Peyer's patch (tissue), 4 donors: ENCODE measurements at regions not wholly inside any gene's neighbourhood (a gene's known extent, or its start where the extent isn't known, plus 50 kb on each side); places are given as distances from the start of the nearest gene placed in this dataset.

Experiments
- CTCF ChIP-seq, 6 experiments: fragments of 450-650 bp in 4 of 6; fragments of 200-600 bp in 2 of 6; sonication (generic) in 1 of 6; IDR thresholded peaks; one replicate each; pipeline ENCODE4 v1.5.1; 2017 to 2019; ENCODE audit warnings: antibody characterized with exemption in 6 of 6, mild to moderate bottlenecking in 3 of 6, moderate library complexity in 1 of 6
- POLR2A ChIP-seq, 2 donors: fragments of 450-650 bp; IDR thresholded peaks; one replicate each; pipeline ENCODE4 v1.5.1; 2017; ENCODE audit warnings: antibody characterized with exemption in 2 of 2, mild to moderate bottlenecking in 2 of 2, moderate library complexity in 2 of 2

GRCh38 chr20:48502016-48502415, 325.8 kb downstream of the PREX1 start:
- TF ChIP-seq CTCF (IDR thresholded peaks at IDR 0.05) (no peak), POLR2A (IDR thresholded peaks at IDR 0.05) (no peak)
